IMR-90 (cell line): ENCODE measurements at regions not wholly inside any gene's neighbourhood (a gene's known extent, or its start where the extent isn't known, plus 50 kb on each side); places are given as distances from the start of the nearest gene placed in this dataset.

Experiments used
- ATAC-seq: fragments of 200-7000 bp; cut with Tn5 transposase; 2 replicates; pipeline ENCODE4 v1.9.1; 2020; ENCODE audit warnings: low read depth, mild to moderate bottlenecking, moderate library complexity
- BruUV-seq: library from RNA; stranded (reverse); fragments of 400-500 nt; replicated peaks from 2 replicates; lab custom pipeline; 2021; lab: Mats Ljungman, UMichigan
- CTCF ChIA-PET: fragments of 300-600 bp; formaldehyde crosslinking; extraction: SDS; loops from one replicate; lab custom pipeline; 2021; ENCODE audit warnings: antibody characterized with exemption; lab: Yijun Ruan, JAX
- POLR2A ChIA-PET: fragments of 300-600 bp; sonication (Branson Sonifier 250); formaldehyde crosslinking; loops from one replicate; lab custom pipeline; 2022; ENCODE audit warnings: antibody characterized with exemption; ENCODE audit not compliant: unreplicated experiment; lab: Charles Lee
- DNase-seq: peaks from one replicate; pipeline ENCODE4 v3.0.0; 2013
- H2AFZ ChIP-seq: replicated peaks from 2 replicates; pipeline ENCODE3; 2013; ENCODE audit warnings: low read length, mild to moderate bottlenecking; ENCODE audit not compliant: poor library complexity
- H2AK5ac ChIP-seq: 2 replicates; pipeline ENCODE4 v1.6.1; 2013; ENCODE audit warnings: low read depth, low read length, inconsistent platforms
- H2AK9ac ChIP-seq: replicated peaks from 2 replicates; pipeline ENCODE3; 2013; ENCODE audit warnings: mild to moderate bottlenecking, low read depth, low read length, moderate library complexity; ENCODE audit not compliant: poor library complexity
- H2BK120ac ChIP-seq: 2 replicates; pipeline ENCODE4 v1.6.1; 2013; ENCODE audit warnings: low read depth, low read length, inconsistent platforms
- H2BK15ac ChIP-seq: 3 replicates; pipeline ENCODE4 v1.6.1; 2013; ENCODE audit warnings: low read depth, low read length, inconsistent platforms
- H2BK20ac ChIP-seq: 2 replicates; pipeline ENCODE4 v1.6.1; 2013; ENCODE audit warnings: low read depth, mild to moderate bottlenecking, inconsistent platforms, low read length, moderate library complexity
- H2BK5ac ChIP-seq: 2 replicates; pipeline ENCODE4 v1.6.1; 2013; ENCODE audit warnings: mild to moderate bottlenecking, low read depth, low read length, inconsistent platforms; ENCODE audit not compliant: poor library complexity, severe bottlenecking
- H3K14ac ChIP-seq: replicated peaks from 2 replicates; pipeline ENCODE4 v1.6.1; 2013; ENCODE audit warnings: low read depth, low read length, inconsistent platforms
- H3K18ac ChIP-seq: 2 replicates; pipeline ENCODE4 v1.6.1; 2013; ENCODE audit warnings: low read depth, low read length, control low read depth
- H3K23ac ChIP-seq: 2 replicates; pipeline ENCODE4 v1.6.1; 2013; ENCODE audit warnings: low read depth, low read length, inconsistent platforms
- H3K27ac ChIP-seq: 2 replicates; pipeline ENCODE4 v1.5.1; 2013; ENCODE audit warnings: mild to moderate bottlenecking, control low read depth, low read length; ENCODE audit not compliant: insufficient read depth
- H3K27me3 ChIP-seq: 2 replicates; pipeline ENCODE4 v1.6.1; 2013; ENCODE audit warnings: low read length; ENCODE audit not compliant: control insufficient read depth, insufficient read depth
- H3K36me3 ChIP-seq: 2 replicates; pipeline ENCODE4 v1.6.1; 2013; ENCODE audit warnings: low read length, mixed read lengths; ENCODE audit not compliant: control insufficient read depth, insufficient read depth
- H3K4ac ChIP-seq: 2 replicates; pipeline ENCODE4 v1.6.1; 2013; ENCODE audit warnings: low read depth, low read length, inconsistent platforms
- H3K4me1 ChIP-seq: 2 replicates; pipeline ENCODE4 v1.6.1; 2013; ENCODE audit warnings: low read length, mixed read lengths; ENCODE audit not compliant: control insufficient read depth, insufficient read depth
- H3K4me2 ChIP-seq: 2 replicates; pipeline ENCODE4 v1.6.1; 2013; ENCODE audit warnings: low read depth, mild to moderate bottlenecking, control low read depth, low read length, moderate library complexity
- H3K4me3 ChIP-seq: 2 replicates; pipeline ENCODE4 v1.5.1; 2013; ENCODE audit warnings: low read depth, mild to moderate bottlenecking, control low read depth, low read length, moderate library complexity; ENCODE audit not compliant: insufficient read depth
- H3K56ac ChIP-seq: 2 replicates; pipeline ENCODE4 v1.6.1; 2013; ENCODE audit warnings: low read length, inconsistent platforms; ENCODE audit not compliant: insufficient read depth; ENCODE audit errors: extremely low read depth
- H3K79me1 ChIP-seq, 2 experiments: 2 replicates each; pipeline ENCODE4 v1.6.1; 2013; ENCODE audit warnings: low read length in 2 of 2, inconsistent platforms in 1 of 2, low read depth in 1 of 2
- H3K9ac ChIP-seq: 2 replicates; pipeline ENCODE4 v1.6.1; 2013; ENCODE audit warnings: low read depth, low read length, control low read depth
- H3K9me1 ChIP-seq: 2 replicates; pipeline ENCODE4 v1.6.1; 2013; ENCODE audit warnings: low read length, inconsistent platforms; ENCODE audit not compliant: insufficient read depth
- H3K9me3 ChIP-seq: 2 replicates; pipeline ENCODE4 v1.6.1; 2013; ENCODE audit warnings: low read length; ENCODE audit not compliant: control insufficient read depth, insufficient read depth
- H4K20me1 ChIP-seq: 2 replicates; pipeline ENCODE4 v1.6.1; 2013; ENCODE audit warnings: low read length, inconsistent platforms; ENCODE audit not compliant: insufficient read depth
- H4K5ac ChIP-seq: 2 replicates; pipeline ENCODE4 v1.6.1; 2013; ENCODE audit warnings: mild to moderate bottlenecking, low read depth, low read length, control low read depth
- H4K8ac ChIP-seq, 2 experiments: 2 replicates each; pipeline ENCODE4 v1.6.1; 2013; ENCODE audit warnings: low read depth in 2 of 2, low read length in 2 of 2, control low read depth in 1 of 2, inconsistent platforms in 1 of 2
- H4K91ac ChIP-seq: 2 replicates; pipeline ENCODE4 v1.6.1; 2013; ENCODE audit warnings: low read depth, low read length, inconsistent platforms; ENCODE audit not compliant: insufficient read depth
- BHLHE40 ChIP-seq: fragments of 150-350 bp; IDR thresholded peaks from 2 replicates; pipeline ENCODE4 v1.6.1; 2016; ENCODE audit warnings: mild to moderate bottlenecking, low read depth, low read length
- CEBPB ChIP-seq: IDR thresholded peaks from 2 replicates; pipeline ENCODE4 v1.6.1; 2012; ENCODE audit warnings: low read depth, low read length, improper control_type of control experiment
- MAZ ChIP-seq: IDR thresholded peaks from 2 replicates; pipeline ENCODE4 v1.6.1; 2012; ENCODE audit warnings: low read depth, mild to moderate bottlenecking, low read length, improper control_type of control experiment, moderate library complexity, borderline replicate concordance
- MXI1 ChIP-seq: IDR thresholded peaks from 2 replicates; pipeline ENCODE4 v1.6.1; 2012; ENCODE audit warnings: low read depth, mild to moderate bottlenecking, low read length, moderate library complexity, borderline replicate concordance
- POLR2A ChIP-seq: IDR thresholded peaks from 2 replicates; pipeline ENCODE4 v1.6.1; 2012; ENCODE audit warnings: mild to moderate bottlenecking, low read depth, low read length
- RAD21 ChIP-seq: IDR thresholded peaks from 2 replicates; pipeline ENCODE4 v1.6.1; 2012; ENCODE audit warnings: low read length, improper control_type of control experiment
- RFX5 ChIP-seq: IDR thresholded peaks from 2 replicates; pipeline ENCODE4 v1.8.0; 2012; ENCODE audit warnings: low read depth, mild to moderate bottlenecking, low read length, moderate library complexity
- SMC3 ChIP-seq: fragments of 150-350 bp; IDR thresholded peaks from 2 replicates; pipeline ENCODE4 v1.6.1; 2016; ENCODE audit warnings: low read depth, mild to moderate bottlenecking, antibody characterized with exemption, low read length, moderate library complexity
- WGBS, 2 experiments: methylation state at CpG; one replicate each; pipeline versions ENCODE4 v1.1.5 to v1.1.7; 2013; ENCODE audit warnings: missing lambda C conversion rate in 2 of 2; ENCODE audit not compliant: insufficient read length in 1 of 2; ENCODE audit errors: extremely low coverage in 2 of 2; 5-methylcytosine and 5-hydroxymethylcytosine counted together
- dilution Hi-C: fragments of 300-500 bp; cut with HindIII; formaldehyde crosslinking; loops from one replicate; pipeline ENCODE4 v1.14.3; 2018; ENCODE audit warnings: low sequenced_read_pairs; ENCODE audit not compliant: unreplicated experiment
- in situ Hi-C: fragments of 300-500 bp; cut with MboI; formaldehyde crosslinking; loops from 3 replicates; pipeline ENCODE4 v1.14.3; 2019; ENCODE audit warnings: low sequenced_read_pairs, inconsistent platforms, mixed read lengths
- intact Hi-C: fragments of 100-400 bp; cut with micrococcal nuclease; formaldehyde crosslinking; loops from 2 replicates; pipeline ENCODE4 v1.10.0; 2022
- TF ChIP-seq, protein P1 (sequence below): fragments of 150-350 bp; IDR thresholded peaks from 2 replicates; pipeline ENCODE4 v1.6.1; 2016; ENCODE audit warnings: low read depth, mild to moderate bottlenecking, low read length, moderate library complexity, borderline replicate concordance
- TF ChIP-seq, protein P2 (sequence below): fragments of 150-350 bp; IDR thresholded peaks from 2 replicates; pipeline ENCODE4 v1.6.1; 2017; ENCODE audit warnings: mild to moderate bottlenecking, antibody characterized with exemption, low read length, low read depth

DNA sequence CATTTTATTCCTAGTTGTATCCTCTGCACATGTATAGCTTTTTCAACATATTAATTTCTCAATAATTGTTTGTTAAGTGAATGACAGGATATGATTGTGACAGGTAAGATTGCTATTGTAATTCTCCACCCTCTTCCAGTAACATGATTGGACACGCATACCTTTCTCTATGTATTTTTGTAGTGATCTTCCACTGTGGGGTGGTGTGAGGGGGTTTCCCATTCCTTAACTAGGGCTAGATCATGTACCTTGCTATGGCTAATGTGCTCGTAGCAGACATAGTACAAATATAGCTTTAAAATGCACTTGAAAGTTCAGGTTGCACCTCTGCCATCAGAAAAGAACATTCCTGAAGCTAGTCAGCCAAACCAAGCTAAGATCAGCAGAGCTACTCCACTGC is 2392.8 kb upstream of the RAG2 start:
- Histone ChIP-seq H3K36me3 (no peaks in the 10 kb centered on the region), H3K18ac (no peak overlapping the region), H3K9ac (no peak overlapping the region), H3K27ac (no peak overlapping the region), H2BK120ac (no peak overlapping the region), H2AK9ac (no peak overlapping the region), H4K5ac (no peak overlapping the region), H3K27me3 (no peaks in the 10 kb centered on the region), H4K8ac (no peak overlapping the region), H2AFZ (no peak overlapping the region), H3K14ac (no peak overlapping the region), H3K4ac (no peak overlapping the region), H2BK15ac (no peak overlapping the region), H3K4me3 (no peak overlapping the region), H2BK5ac (no peak overlapping the region), H3K79me1 (no peaks in the 10 kb centered on the region), H4K91ac (no peak overlapping the region), H3K56ac (no peak overlapping the region), H2BK20ac (no peak overlapping the region), H3K23ac (no peak overlapping the region), H2AK5ac (no peak overlapping the region), H3K9me3 (peaks cover 14% of the 10 kb centered on the region), H4K20me1 (no peaks in the 10 kb centered on the region), H3K9me1 (no peaks in the 10 kb centered on the region), H3K4me1 (no peaks in the 10 kb centered on the region), H3K4me2 (no peak overlapping the region)
- DNase-seq (no peak), ATAC-seq (no peak)
- no TSS peak for BruUV-seq
- ChIA-PET POLR2A (no interaction called here), CTCF (no interaction called here)
- no CpG with 5 or more reads among the region's 2 CpGs for WGBS, 2 experiments
- in situ Hi-C loops, result no loop called here
- intact Hi-C loops, result no loop called here
- TF ChIP-seq RFX5 (no peak), MXI1 (no peak), RAD21 (no peak), SMC3 (no peak), BHLHE40 (no peak), MAZ (no peak), POLR2A (no peak), CEBPB (no peak)
- TF ChIP-seq, protein P1, sequence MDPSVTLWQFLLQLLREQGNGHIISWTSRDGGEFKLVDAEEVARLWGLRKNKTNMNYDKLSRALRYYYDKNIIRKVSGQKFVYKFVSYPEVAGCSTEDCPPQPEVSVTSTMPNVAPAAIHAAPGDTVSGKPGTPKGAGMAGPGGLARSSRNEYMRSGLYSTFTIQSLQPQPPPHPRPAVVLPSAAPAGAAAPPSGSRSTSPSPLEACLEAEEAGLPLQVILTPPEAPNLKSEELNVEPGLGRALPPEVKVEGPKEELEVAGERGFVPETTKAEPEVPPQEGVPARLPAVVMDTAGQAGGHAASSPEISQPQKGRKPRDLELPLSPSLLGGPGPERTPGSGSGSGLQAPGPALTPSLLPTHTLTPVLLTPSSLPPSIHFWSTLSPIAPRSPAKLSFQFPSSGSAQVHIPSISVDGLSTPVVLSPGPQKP, result no peak
- TF ChIP-seq, protein P2, sequence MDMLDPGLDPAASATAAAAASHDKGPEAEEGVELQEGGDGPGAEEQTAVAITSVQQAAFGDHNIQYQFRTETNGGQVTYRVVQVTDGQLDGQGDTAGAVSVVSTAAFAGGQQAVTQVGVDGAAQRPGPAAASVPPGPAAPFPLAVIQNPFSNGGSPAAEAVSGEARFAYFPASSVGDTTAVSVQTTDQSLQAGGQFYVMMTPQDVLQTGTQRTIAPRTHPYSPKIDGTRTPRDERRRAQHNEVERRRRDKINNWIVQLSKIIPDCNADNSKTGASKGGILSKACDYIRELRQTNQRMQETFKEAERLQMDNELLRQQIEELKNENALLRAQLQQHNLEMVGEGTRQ, result no peak
- dilution Hi-C loops, result no loop called here
